ENCODE measurements at regions not wholly inside any gene's neighbourhood (a gene's known extent, or its start where the extent isn't known, plus 50 kb on each side); places are given as distances from the start of the nearest gene placed in this dataset.

DNA sequence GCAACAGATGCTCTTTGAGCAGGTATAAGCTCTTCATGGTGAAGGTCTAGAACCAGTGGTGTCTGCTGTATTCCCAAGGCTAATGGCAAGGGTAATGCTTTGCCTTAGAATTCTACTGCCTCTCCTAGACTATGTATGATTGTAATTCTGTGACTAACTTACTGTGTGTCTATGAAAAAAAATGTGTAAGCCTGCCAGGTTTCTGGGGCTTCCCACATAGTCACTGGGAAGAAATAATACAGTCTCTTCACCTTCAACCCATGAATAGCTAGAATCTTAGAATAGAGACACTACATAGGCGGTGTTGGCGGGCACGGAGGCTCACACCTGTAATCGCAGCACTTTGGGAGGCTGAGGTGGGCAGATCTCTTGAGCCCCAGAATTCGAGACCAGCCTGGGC lies 84.1 kb downstream of the C11orf91 start:
- Histone ChIP-seq H3K9ac (ENCODE audit: low read length) (no peak overlapping the region), H2AFZ (ENCODE audit: insufficient read depth, low read depth, low read length, poor library complexity, severe bottlenecking) (no peak overlapping the region), H3K27ac (ENCODE audit: low read length in 2 of 2) (no peak overlapping the region), H3K79me2 (ENCODE audit: control insufficient read depth, insufficient read depth, low read length) (no peaks in the 10 kb centered on the region), H3K4me2 (replicated peaks; ENCODE audit: low read depth, low read length, poor library complexity, severe bottlenecking) (no peak overlapping the region), H3K27me3 (replicated peaks in 1 of 4; ENCODE audit: control extremely low read depth in 1 of 4, control insufficient read depth in 3 of 4, insufficient read depth in 4 of 4, low read length in 3 of 4) (peaks cover 0 to 9% (median 3%) of the 10 kb centered on the region in 4 experiments), H3K36me3 (replicated peaks in 1 of 2; ENCODE audit: control extremely low read depth in 1 of 2, control insufficient read depth in 1 of 2, extremely low read depth in 1 of 2, insufficient read depth in 2 of 2, low read length in 1 of 2) (no peaks in the 10 kb centered on the region), H3K4me3 (ENCODE audit: control extremely low read depth in 1 of 5, extremely low read depth in 1 of 5, insufficient read depth in 1 of 5, low read depth in 2 of 5, low read length in 4 of 5) (no peak overlapping the region), H3K4me1 (ENCODE audit: control insufficient read depth in 2 of 2, insufficient read depth in 2 of 2, low read length in 2 of 2) (no peaks in the 10 kb centered on the region), H4K20me1 (ENCODE audit: control insufficient read depth, insufficient read depth, low read length, poor library complexity, severe bottlenecking) (no peaks in the 10 kb centered on the region), H3K9me3 (ENCODE audit: control extremely low read depth in 1 of 3, control insufficient read depth in 2 of 3, insufficient read depth in 1 of 3, low read length in 2 of 3) (no peaks in the 10 kb centered on the region)
- ATAC-seq (ENCODE audit: low read depth) (no peak), DNase-seq (no peak)
- CTCF ChIA-PET: interaction anchor here (0.6 kb wide), 1 partner anchor 30 kb away, joined by 3 read pairs; no protein-coding TSS in a partner anchor
- WGBS (ENCODE audit: insufficient coverage): no CpG with 5 or more reads among the region's 5 CpGs
- Mint-ChIP-seq H3K4me1 (no peaks in the 10 kb centered on the region), H3K27ac (no peak overlapping the region), H3K4me3 (no peak overlapping the region), H3K9me3 (ENCODE audit: insufficient read depth) (no peaks in the 10 kb centered on the region), H3K27me3 (peaks cover 10% of the 10 kb centered on the region)
- POLR2A ChIA-PET: no interaction called here
- intact Hi-C loops (cut with micrococcal nuclease): no loop called here
- TF ChIP-seq, protein P1, sequence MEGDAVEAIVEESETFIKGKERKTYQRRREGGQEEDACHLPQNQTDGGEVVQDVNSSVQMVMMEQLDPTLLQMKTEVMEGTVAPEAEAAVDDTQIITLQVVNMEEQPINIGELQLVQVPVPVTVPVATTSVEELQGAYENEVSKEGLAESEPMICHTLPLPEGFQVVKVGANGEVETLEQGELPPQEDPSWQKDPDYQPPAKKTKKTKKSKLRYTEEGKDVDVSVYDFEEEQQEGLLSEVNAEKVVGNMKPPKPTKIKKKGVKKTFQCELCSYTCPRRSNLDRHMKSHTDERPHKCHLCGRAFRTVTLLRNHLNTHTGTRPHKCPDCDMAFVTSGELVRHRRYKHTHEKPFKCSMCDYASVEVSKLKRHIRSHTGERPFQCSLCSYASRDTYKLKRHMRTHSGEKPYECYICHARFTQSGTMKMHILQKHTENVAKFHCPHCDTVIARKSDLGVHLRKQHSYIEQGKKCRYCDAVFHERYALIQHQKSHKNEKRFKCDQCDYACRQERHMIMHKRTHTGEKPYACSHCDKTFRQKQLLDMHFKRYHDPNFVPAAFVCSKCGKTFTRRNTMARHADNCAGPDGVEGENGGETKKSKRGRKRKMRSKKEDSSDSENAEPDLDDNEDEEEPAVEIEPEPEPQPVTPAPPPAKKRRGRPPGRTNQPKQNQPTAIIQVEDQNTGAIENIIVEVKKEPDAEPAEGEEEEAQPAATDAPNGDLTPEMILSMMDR (IDR thresholded peaks at IDR 0.05): no peak
- TF ChIP-seq EZH2 (IDR thresholded peaks at IDR 0.05; ENCODE audit: borderline replicate concordance, insufficient read depth, low read depth, low read length, poor library complexity, severe bottlenecking): no peak

DNA sequence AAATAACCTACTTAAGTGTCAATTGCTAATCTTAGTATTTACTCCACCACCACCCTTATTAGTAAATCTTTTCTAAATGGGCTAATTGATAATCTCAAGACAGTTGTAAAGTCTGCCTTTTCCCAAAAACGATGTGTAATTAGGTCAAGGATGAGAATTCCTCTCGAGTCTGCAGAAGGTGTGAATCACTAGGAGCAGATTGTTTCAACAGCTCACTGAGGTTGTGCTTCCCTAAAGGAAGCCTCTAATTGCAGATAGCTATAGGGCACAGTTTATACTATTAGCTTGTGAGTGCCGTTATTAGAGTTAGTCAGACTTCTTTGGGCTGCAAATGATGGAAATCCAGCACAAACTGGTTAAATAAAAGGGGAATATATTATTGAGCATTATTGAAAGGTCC lies 84.9 kb downstream of the C11orf91 start:
- TF ChIP-seq, protein P1 (IDR thresholded peaks at IDR 0.05): no peak
- no peak for TF ChIP-seq EZH2 (IDR thresholded peaks at IDR 0.05; ENCODE audit: borderline replicate concordance, insufficient read depth, low read depth, low read length, poor library complexity, severe bottlenecking)
- no peak for ATAC-seq (ENCODE audit: low read depth)
- no peaks in the 10 kb centered on the region for H3K79me2 ChIP-seq (ENCODE audit: control insufficient read depth, insufficient read depth, low read length)

More for the DNA sequence above, 84.9 kb downstream of the C11orf91 start:
- Mint-ChIP-seq H3K9me3 (ENCODE audit: insufficient read depth) (no peaks in the 10 kb centered on the region), H3K27ac (no peak overlapping the region), H3K4me1 (no peaks in the 10 kb centered on the region), H3K27me3 (peaks cover 10% of the 10 kb centered on the region), H3K4me3 (no peak overlapping the region)
- DNase-seq: no peak
- Histone ChIP-seq H2AFZ (ENCODE audit: insufficient read depth, low read depth, low read length, poor library complexity, severe bottlenecking) (no peak overlapping the region), H3K9me3 (ENCODE audit: control extremely low read depth in 1 of 3, control insufficient read depth in 2 of 3, insufficient read depth in 1 of 3, low read length in 2 of 3) (no peaks in the 10 kb centered on the region), H3K4me1 (ENCODE audit: control insufficient read depth in 2 of 2, insufficient read depth in 2 of 2, low read length in 2 of 2) (no peaks in the 10 kb centered on the region), H4K20me1 (ENCODE audit: control insufficient read depth, insufficient read depth, low read length, poor library complexity, severe bottlenecking) (no peaks in the 10 kb centered on the region), H3K4me3 (ENCODE audit: control extremely low read depth in 1 of 5, extremely low read depth in 1 of 5, insufficient read depth in 1 of 5, low read depth in 2 of 5, low read length in 4 of 5) (no peak overlapping the region), H3K9ac (ENCODE audit: low read length) (no peak overlapping the region), H3K36me3 (replicated peaks in 1 of 2; ENCODE audit: control extremely low read depth in 1 of 2, control insufficient read depth in 1 of 2, extremely low read depth in 1 of 2, insufficient read depth in 2 of 2, low read length in 1 of 2) (no peaks in the 10 kb centered on the region), H3K27me3 (replicated peaks in 1 of 4; ENCODE audit: control extremely low read depth in 1 of 4, control insufficient read depth in 3 of 4, insufficient read depth in 4 of 4, low read length in 3 of 4) (peaks cover 0 to 9% (median 3%) of the 10 kb centered on the region in 4 experiments), H3K4me2 (replicated peaks; ENCODE audit: low read depth, low read length, poor library complexity, severe bottlenecking) (no peak overlapping the region), H3K27ac (ENCODE audit: low read length in 2 of 2) (no peak overlapping the region)
- CTCF ChIA-PET: interaction anchor here (0.6 kb wide), 1 partner anchor 31 kb away, joined by 3 read pairs; no protein-coding TSS in a partner anchor
- 48% methylated on average over 2 of the region's 3 CpGs for WGBS (ENCODE audit: insufficient coverage)
- intact Hi-C loops (cut with micrococcal nuclease): no loop called here
- POLR2A ChIA-PET: no interaction called here

Data from B cell (primary cell).